RWPE1 (cell line): ENCODE measurements at regions not wholly inside any gene's neighbourhood (a gene's known extent, or its start where the extent isn't known, plus 50 kb on each side); places are given as distances from the start of the nearest gene placed in this dataset.

Experiments used
- CTCF ChIA-PET: fragments of 350-600 bp; sonication (Branson Sonifier 250); formaldehyde crosslinking; extraction: SDS; loops from one replicate; lab custom pipeline; 2021; lab: Yijun Ruan, JAX
- POLR2A ChIA-PET: fragments of 400-600 bp; formaldehyde crosslinking; extraction: SDS; loops from one replicate; lab custom pipeline; 2020; ENCODE audit warnings: antibody characterized with exemption; ENCODE audit not compliant: low non-redundant PET; lab: Yijun Ruan, JAX
- DNase-seq: peaks from one replicate; pipeline ENCODE4 v3.0.0; 2012; ENCODE audit warnings: low spot score
- H3K27ac ChIP-seq: fragments of 450-650 bp; 2 replicates; pipeline ENCODE4 v1.5.1; 2017
- CTCF ChIP-seq: fragments of 450-650 bp; conservative IDR thresholded peaks from 2 replicates; pipeline ENCODE4 v1.5.1; 2017; ENCODE audit warnings: low read depth, mild to moderate bottlenecking

- ChIA-PET POLR2A (no interaction called here), CTCF (no interaction called here)
- no peak for DNase-seq
- H3K27ac ChIP-seq: no peak overlapping the region
- no peak for TF ChIP-seq CTCF
These were observed 784.9 kb upstream of the LRRC4C start for GRCh38 chr11:42244376-42244775.

- no peak for TF ChIP-seq CTCF
- no peak for DNase-seq
- ChIA-PET POLR2A (no interaction called here), CTCF (interaction anchor here (0.5 to 0.7 kb wide), 2 partner anchors 63 to 215 kb away, joined by 3 to 4 read pairs; no protein-coding TSS in a partner anchor)
- no peak overlapping the region for H3K27ac ChIP-seq
These were observed 789.9 kb upstream of the LRRC4C start for GRCh38 chr11:42249401-42249800.

- no peak for DNase-seq
- ChIA-PET CTCF (no interaction called here), POLR2A (no interaction called here)
- TF ChIP-seq CTCF: no peak
- no peak overlapping the region for H3K27ac ChIP-seq
These were observed 790.5 kb upstream of the LRRC4C start for GRCh38 chr11:42249956-42250355.

GRCh38 chr11:42251984-42252383, 792.5 kb upstream of the LRRC4C start:
- POLR2A ChIA-PET: no interaction called here
- no peak overlapping the region for H3K27ac ChIP-seq
- DNase-seq: no peak
- no peak for TF ChIP-seq CTCF
- CTCF ChIA-PET: no interaction called here

- CTCF ChIA-PET: no interaction called here
These were observed 793.7 kb upstream of the LRRC4C start for GRCh38 chr11:42253156-42253555.

GRCh38 chr11:42255906-42256305, 796.5 kb upstream of the LRRC4C start:
- TF ChIP-seq CTCF: no peak
- POLR2A ChIA-PET: no interaction called here
- no peak overlapping the region for H3K27ac ChIP-seq
- DNase-seq: no peak
- CTCF ChIA-PET: no interaction called here

More at GRCh38 chr11:42253156-42253555, 793.7 kb upstream of the LRRC4C start:
- H3K27ac ChIP-seq: no peak overlapping the region
- POLR2A ChIA-PET: no interaction called here
- DNase-seq: no peak
- no peak for TF ChIP-seq CTCF

- ChIA-PET POLR2A (no interaction called here), CTCF (no interaction called here)
- H3K27ac ChIP-seq: no peak overlapping the region
- no peak for TF ChIP-seq CTCF
- no peak for DNase-seq
These were observed 798.1 kb upstream of the LRRC4C start for GRCh38 chr11:42257534-42257933.
